ENCODE measurements at regions not wholly inside any gene's neighbourhood (a gene's known extent, or its start where the extent isn't known, plus 50 kb on each side); places are given as distances from the start of the nearest gene placed in this dataset.
"Not testable (repeated sequence)": the region's sequence is repeated elsewhere in the genome, so short reads cannot be mapped to it uniquely, and the experiment has no call there.

GRCh38 chr6:156587071-156587470 is 190.1 kb upstream of the ARID1B start:
- ATAC-seq (ENCODE audit: low FRiP score in 2 of 2) = no peak

GRCh38 chr6:156585859-156586258 is 191.3 kb upstream of the ARID1B start:
- H3K27ac ChIP-seq = no peak overlapping the region
- ATAC-seq (ENCODE audit: low FRiP score in 2 of 2) (no peak), DNase-seq (no peak)
- TF ChIP-seq EP300 (IDR thresholded peaks at IDR 0.05) = no peak
- TF ChIP-seq POLR2A (IDR thresholded peaks at IDR 0.05) = no peak
- no peak for TF ChIP-seq POLR2AphosphoS5 (IDR thresholded peaks at IDR 0.05)
- H3K36me3 ChIP-seq = no peaks in the 10 kb centered on the region
- no peaks in the 10 kb centered on the region for H3K4me1 ChIP-seq
- H3K27me3 ChIP-seq = no peaks in the 10 kb centered on the region
- no peak overlapping the region for H3K4me3 ChIP-seq
- H3K9me3 ChIP-seq = no peaks in the 10 kb centered on the region
- WGBS, 2 donors = 60 to 72% methylated on average over 3 of the region's 3 CpGs

More at GRCh38 chr6:156587071-156587470, 190.1 kb upstream of the ARID1B start:
- Histone ChIP-seq H3K9me3 (no peaks in the 10 kb centered on the region), H3K27me3 (no peaks in the 10 kb centered on the region), H3K27ac (no peak overlapping the region), H3K4me3 (no peak overlapping the region), H3K4me1 (no peaks in the 10 kb centered on the region), H3K36me3 (no peaks in the 10 kb centered on the region)
- TF ChIP-seq POLR2AphosphoS5 (IDR thresholded peaks at IDR 0.05) (no peak), CTCF (IDR thresholded peaks at IDR 0.05) (no peak), EP300 (IDR thresholded peaks at IDR 0.05) (no peak), POLR2A (IDR thresholded peaks at IDR 0.05) (no peak)
- no peak for DNase-seq

- not testable (repeated sequence) for ATAC-seq (ENCODE audit: low FRiP score in 2 of 2); H3K4me3 ChIP-seq; H3K36me3 ChIP-seq; H3K4me1 ChIP-seq; H3K27me3 ChIP-seq; H3K27ac ChIP-seq; H3K9me3 ChIP-seq; DNase-seq
- WGBS, 2 donors = 44 to 63% methylated on average over 4 of the region's 4 CpGs
Observed at GRCh38 chr6:156584121-156584520, 193.1 kb upstream of the ARID1B start.

GRCh38 chr6:156583083-156583482 is 194.1 kb upstream of the ARID1B start:
- Histone ChIP-seq H3K9me3 (peaks cover 0 to 7% (median 5%) of the 10 kb centered on the region in 4 donors), H3K27ac (no peak overlapping the region), H3K27me3 (no peaks in the 10 kb centered on the region), H3K4me3 (no peak overlapping the region), H3K4me1 (no peaks in the 10 kb centered on the region), H3K36me3 (no peaks in the 10 kb centered on the region)
- TF ChIP-seq CTCF (IDR thresholded peaks at IDR 0.05) (no peak), POLR2AphosphoS5 (IDR thresholded peaks at IDR 0.05) (no peak), EP300 (IDR thresholded peaks at IDR 0.05) (no peak), POLR2A (IDR thresholded peaks at IDR 0.05) (no peak)
- 84 to 92% methylated on average over 6 of the region's 6 CpGs for WGBS, 2 donors
- DNase-seq (no peak), ATAC-seq (ENCODE audit: low FRiP score in 2 of 2) (no peak)

GRCh38 chr6:156582509-156582992 is 194.6 kb upstream of the ARID1B start:
- Histone ChIP-seq H3K4me3 (no peak overlapping the region), H3K9me3 (peaks cover 0 to 12% (median 9%) of the 10 kb centered on the region in 4 donors), H3K4me1 (no peaks in the 10 kb centered on the region), H3K36me3 (no peaks in the 10 kb centered on the region), H3K27me3 (no peaks in the 10 kb centered on the region), H3K27ac (no peak overlapping the region)
- no peak for ATAC-seq (ENCODE audit: low FRiP score in 2 of 2)
- TF ChIP-seq CTCF (IDR thresholded peaks at IDR 0.05) = no peak
- WGBS, 2 donors = 74 to 80% methylated on average over 7 of the region's 7 CpGs
- DNase-seq = no peak

- Histone ChIP-seq H3K4me1 (no peaks in the 10 kb centered on the region), H3K27me3 (no peaks in the 10 kb centered on the region), H3K36me3 (no peaks in the 10 kb centered on the region), H3K27ac (no peak overlapping the region), H3K4me3 (no peak overlapping the region), H3K9me3 (peaks cover 0 to 16% (median 15%) of the 10 kb centered on the region in 4 donors)
- DNase-seq (no peak), ATAC-seq (ENCODE audit: low FRiP score in 2 of 2) (no peak)
- TF ChIP-seq POLR2A (IDR thresholded peaks at IDR 0.05) = no peak
Observed at GRCh38 chr6:156579564-156579963, 197.6 kb upstream of the ARID1B start.

All from upper lobe of left lung (tissue), 6 donors.